ENCODE measurements at regions not wholly inside any gene's neighbourhood (a gene's known extent, or its start where the extent isn't known, plus 50 kb on each side); places are given as distances from the start of the nearest gene placed in this dataset.

GRCh38 chr9:85347541-85347940, 394.2 kb downstream of the AGTPBP1 start:
- TF ChIP-seq TEAD4 (IDR thresholded peaks at IDR 0.05) = no peak
- TF ChIP-seq EGR1 (IDR thresholded peaks at IDR 0.05) = no peak
- TF ChIP-seq YY1 (IDR thresholded peaks at IDR 0.05; ENCODE audit: low read depth) = no peak
- TF ChIP-seq USF1 (IDR thresholded peaks at IDR 0.05) = no peak
- no peak for TF ChIP-seq EP300 (IDR thresholded peaks at IDR 0.05; ENCODE audit: borderline replicate concordance)
- no peak for TF ChIP-seq MAX (IDR thresholded peaks at IDR 0.05)
- TF ChIP-seq TAF1 (IDR thresholded peaks at IDR 0.05; ENCODE audit: low read depth) = no peak
- TF ChIP-seq RAD21 (IDR thresholded peaks at IDR 0.05; ENCODE audit: low read depth) = no peak
- TF ChIP-seq NFIC (IDR thresholded peaks at IDR 0.05) = no peak
- TF ChIP-seq CREB1 (IDR thresholded peaks at IDR 0.05; ENCODE audit: low read depth) = no peak
- no peak for TF ChIP-seq CEBPB (IDR thresholded peaks at IDR 0.05)

Data from Ishikawa (cell line).